Suprapubic skin (tissue), 4 donors: ENCODE measurements at regions not wholly inside any gene's neighbourhood (a gene's known extent, or its start where the extent isn't known, plus 50 kb on each side); places are given as distances from the start of the nearest gene placed in this dataset.

Experiments
- DNase-seq, 2 donors: peaks; one replicate each; pipeline ENCODE4 v3.0.0-alpha.2; 2019; ENCODE audit warnings: low spot score in 2 of 2
- H3K27ac ChIP-seq: fragments of 200-600 bp; sonication (generic); one replicate; pipeline ENCODE4 v1.5.1; 2019
- H3K27me3 ChIP-seq: fragments of 200-600 bp; sonication (generic); one replicate; pipeline ENCODE4 v1.5.1; 2019
- H3K36me3 ChIP-seq: fragments of 200-600 bp; sonication (generic); one replicate; pipeline ENCODE4 v1.5.1; 2019
- H3K4me1 ChIP-seq: fragments of 200-600 bp; sonication (generic); one replicate; pipeline ENCODE4 v1.5.1; 2019
- H3K4me3 ChIP-seq: fragments of 200-600 bp; sonication (generic); one replicate; pipeline ENCODE4 v1.5.1; 2019; ENCODE audit warnings: mild to moderate bottlenecking
- H3K9me3 ChIP-seq: fragments of 200-600 bp; sonication (generic); one replicate; pipeline ENCODE4 v1.5.1; 2019
- EP300 ChIP-seq: sonication (generic); formaldehyde crosslinking; IDR thresholded peaks from one replicate; pipeline ENCODE4 v1.6.1; 2017; ENCODE audit warnings: antibody characterized with exemption
- POLR2A ChIP-seq, 2 donors: fragments of 450-650 bp; IDR thresholded peaks; one replicate each; pipeline ENCODE4 v1.6.1; 2017; ENCODE audit warnings: antibody characterized with exemption in 2 of 2, mild to moderate bottlenecking in 2 of 2, moderate library complexity in 2 of 2
- POLR2AphosphoS5 ChIP-seq, 3 donors: sonication (generic); formaldehyde crosslinking; IDR thresholded peaks; one replicate each; pipeline ENCODE4 v1.6.1; 2017; ENCODE audit warnings: antibody characterized with exemption in 3 of 3
- WGBS: methylation state at CpG from one replicate; pipeline ENCODE4 v1.1.5; 2018; 5-methylcytosine and 5-hydroxymethylcytosine counted together
- TF ChIP-seq, protein P1 (sequence below), 2 donors: fragments of 200-600 bp in 1 of 2; fragments of 450-650 bp in 1 of 2; sonication (generic) in 1 of 2; IDR thresholded peaks; one replicate each; pipeline ENCODE4 v1.5.1; 2016 to 2019; ENCODE audit warnings: antibody characterized with exemption in 2 of 2, mild to moderate bottlenecking in 1 of 2, moderate library complexity in 1 of 2

DNA sequence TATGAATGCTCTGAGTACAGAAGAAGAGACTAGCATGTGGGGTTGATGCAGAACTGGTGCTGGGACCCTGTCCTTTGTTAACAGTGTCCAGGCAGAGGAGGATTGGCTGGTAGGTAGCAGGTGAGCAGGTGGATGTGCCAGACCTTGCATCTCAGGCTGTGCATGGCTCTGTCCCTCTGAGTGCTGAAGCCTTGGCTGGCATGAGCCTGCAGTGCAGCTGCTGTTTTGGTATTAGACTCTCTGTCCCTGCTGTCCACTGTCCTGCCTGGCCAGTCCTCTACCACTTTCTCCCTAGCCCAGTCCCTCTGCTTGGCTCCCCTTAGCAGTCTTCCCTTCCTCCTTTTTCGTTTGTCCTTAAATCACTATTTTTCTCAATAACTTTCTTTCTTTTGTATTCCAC is 213.6 kb upstream of the ZBED5 start:
- H3K27me3 ChIP-seq: no peaks in the 10 kb centered on the region
- WGBS: 52% methylated on average over 1 of the region's 1 CpG
- H3K4me3 ChIP-seq: no peak overlapping the region
- no peak for DNase-seq
- H3K36me3 ChIP-seq: no peaks in the 10 kb centered on the region
- H3K4me1 ChIP-seq: peaks cover 5% of the 10 kb centered on the region
- no peak overlapping the region for H3K27ac ChIP-seq
- no peaks in the 10 kb centered on the region for H3K9me3 ChIP-seq
- TF ChIP-seq EP300 (no peak), POLR2AphosphoS5 (IDR thresholded peaks at IDR 0.05) (no peak), POLR2A (IDR thresholded peaks at IDR 0.05) (no peak)
- TF ChIP-seq, protein P1, sequence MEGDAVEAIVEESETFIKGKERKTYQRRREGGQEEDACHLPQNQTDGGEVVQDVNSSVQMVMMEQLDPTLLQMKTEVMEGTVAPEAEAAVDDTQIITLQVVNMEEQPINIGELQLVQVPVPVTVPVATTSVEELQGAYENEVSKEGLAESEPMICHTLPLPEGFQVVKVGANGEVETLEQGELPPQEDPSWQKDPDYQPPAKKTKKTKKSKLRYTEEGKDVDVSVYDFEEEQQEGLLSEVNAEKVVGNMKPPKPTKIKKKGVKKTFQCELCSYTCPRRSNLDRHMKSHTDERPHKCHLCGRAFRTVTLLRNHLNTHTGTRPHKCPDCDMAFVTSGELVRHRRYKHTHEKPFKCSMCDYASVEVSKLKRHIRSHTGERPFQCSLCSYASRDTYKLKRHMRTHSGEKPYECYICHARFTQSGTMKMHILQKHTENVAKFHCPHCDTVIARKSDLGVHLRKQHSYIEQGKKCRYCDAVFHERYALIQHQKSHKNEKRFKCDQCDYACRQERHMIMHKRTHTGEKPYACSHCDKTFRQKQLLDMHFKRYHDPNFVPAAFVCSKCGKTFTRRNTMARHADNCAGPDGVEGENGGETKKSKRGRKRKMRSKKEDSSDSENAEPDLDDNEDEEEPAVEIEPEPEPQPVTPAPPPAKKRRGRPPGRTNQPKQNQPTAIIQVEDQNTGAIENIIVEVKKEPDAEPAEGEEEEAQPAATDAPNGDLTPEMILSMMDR (IDR thresholded peaks at IDR 0.05): no peak

DNA sequence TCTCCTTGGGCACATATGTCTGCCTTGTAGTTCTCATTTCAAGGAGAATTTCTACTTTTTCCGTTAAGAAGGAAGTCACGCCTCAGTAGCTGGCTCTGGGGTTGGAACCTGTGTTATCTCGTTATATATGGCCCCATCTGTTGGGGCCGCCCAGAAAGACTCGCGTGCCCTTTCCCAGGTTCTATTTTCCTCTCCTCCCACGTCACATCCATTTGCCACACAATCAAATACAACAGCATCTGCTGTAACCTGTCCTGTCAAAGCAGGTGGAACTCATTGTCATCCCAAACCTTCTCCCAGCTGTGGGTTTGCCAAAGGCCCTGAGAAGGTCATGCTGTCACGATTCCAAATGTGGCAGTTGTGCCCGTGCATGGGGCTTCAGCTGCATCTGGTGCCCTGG is 213.1 kb upstream of the ZBED5 start:
- whole genome bisulfite sequencing: 77% methylated on average over 9 of the region's 9 CpGs
- Histone ChIP-seq H3K27ac (no peak overlapping the region), H3K4me3 (no peak overlapping the region), H3K36me3 (no peaks in the 10 kb centered on the region), H3K4me1 (peaks cover 5% of the 10 kb centered on the region), H3K9me3 (no peaks in the 10 kb centered on the region), H3K27me3 (no peaks in the 10 kb centered on the region)
- TF ChIP-seq, protein P1 (IDR thresholded peaks at IDR 0.05): no peak
- no peak for DNase-seq

DNA sequence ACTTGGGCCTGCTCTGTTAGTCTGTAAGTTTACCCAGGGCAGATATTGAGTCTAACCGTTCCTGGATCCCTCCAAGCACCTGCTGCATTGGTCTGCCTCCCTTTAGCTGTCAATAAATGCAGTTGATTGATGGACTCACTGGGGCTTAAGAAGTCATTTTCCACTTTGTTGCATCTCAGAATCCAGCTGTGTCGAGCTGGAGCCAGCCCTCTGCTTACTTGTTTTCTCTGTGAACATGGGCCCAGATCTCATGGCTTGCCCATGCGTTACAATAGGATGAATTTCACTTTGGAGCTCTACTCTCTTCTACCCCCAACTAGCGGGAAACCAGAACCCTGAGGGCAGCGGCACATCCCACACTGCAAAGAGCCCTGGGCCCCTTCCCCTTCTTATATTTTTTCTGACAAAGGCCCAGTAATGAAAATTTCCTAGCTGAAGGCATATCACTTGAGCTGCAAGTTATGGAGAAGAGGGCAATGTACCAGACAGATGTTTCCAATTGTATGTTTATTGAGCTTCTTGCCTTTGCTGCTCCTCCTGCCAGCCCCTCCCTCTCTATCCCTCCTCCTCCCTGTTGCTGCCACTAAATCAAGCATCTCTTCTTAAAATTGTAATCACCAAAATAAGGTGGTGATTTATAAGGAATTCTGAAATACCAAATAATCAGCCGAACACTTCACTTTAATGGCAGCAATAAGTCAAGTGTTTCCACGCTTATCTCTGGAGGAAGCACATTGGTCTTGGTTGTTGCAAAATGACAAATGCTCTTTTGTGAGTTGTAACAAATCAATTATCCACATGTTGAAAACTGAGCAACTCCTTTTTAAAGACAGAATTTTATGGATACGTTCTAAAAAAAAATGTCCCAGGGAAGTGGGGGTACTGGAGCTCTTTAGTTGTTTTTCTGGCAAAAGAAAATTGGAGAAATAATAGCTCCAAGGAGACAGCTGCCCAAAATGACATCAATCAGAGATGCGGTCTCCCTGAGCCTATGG is 212.3 kb upstream of the ZBED5 start:
- TF ChIP-seq POLR2A (IDR thresholded peaks at IDR 0.05): no peak
- no peak for TF ChIP-seq EP300
- TF ChIP-seq, protein P1 (IDR thresholded peaks at IDR 0.05): no peak
- no peak for TF ChIP-seq POLR2AphosphoS5 (IDR thresholded peaks at IDR 0.05)
- no peak overlapping the region for H3K27ac ChIP-seq
- 65% methylated on average over 9 of the region's 9 CpGs for WGBS
- no peak for DNase-seq
- no peaks in the 10 kb centered on the region for H3K9me3 ChIP-seq
- H3K27me3 ChIP-seq: no peaks in the 10 kb centered on the region
- no peak overlapping the region for H3K4me3 ChIP-seq
- H3K36me3 ChIP-seq: no peaks in the 10 kb centered on the region
- peaks cover 5% of the 10 kb centered on the region for H3K4me1 ChIP-seq

DNA sequence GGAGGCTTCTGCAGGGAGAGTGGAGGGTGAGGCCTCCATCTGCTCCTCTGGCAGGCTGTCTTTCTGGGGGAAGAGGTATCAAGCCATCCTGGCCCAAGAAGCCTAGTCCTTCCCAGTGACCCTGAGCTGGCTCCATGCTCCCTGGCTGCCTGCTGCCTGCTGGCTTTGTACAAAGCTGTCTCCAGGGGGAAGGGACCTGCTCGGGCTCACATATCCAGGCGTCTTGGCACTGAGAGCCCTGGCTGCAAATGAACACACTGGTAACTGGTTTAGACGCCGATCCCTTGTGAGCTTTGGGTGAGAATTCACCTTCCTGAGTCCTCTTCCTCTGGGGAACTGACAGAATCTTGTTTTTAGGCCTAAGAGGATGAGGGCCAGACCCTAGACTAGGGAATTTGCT is 210.3 kb upstream of the ZBED5 start:
- Histone ChIP-seq H3K4me1 (peaks cover 5% of the 10 kb centered on the region), H3K4me3 (no peak overlapping the region), H3K27me3 (no peaks in the 10 kb centered on the region), H3K36me3 (no peaks in the 10 kb centered on the region), H3K27ac (no peak overlapping the region), H3K9me3 (no peaks in the 10 kb centered on the region)
- no peak for DNase-seq
- WGBS: no CpG with 5 or more reads among the region's 4 CpGs
- TF ChIP-seq, protein P1 (IDR thresholded peaks at IDR 0.05): no peak
- TF ChIP-seq POLR2A (IDR thresholded peaks at IDR 0.05): no peak

DNA sequence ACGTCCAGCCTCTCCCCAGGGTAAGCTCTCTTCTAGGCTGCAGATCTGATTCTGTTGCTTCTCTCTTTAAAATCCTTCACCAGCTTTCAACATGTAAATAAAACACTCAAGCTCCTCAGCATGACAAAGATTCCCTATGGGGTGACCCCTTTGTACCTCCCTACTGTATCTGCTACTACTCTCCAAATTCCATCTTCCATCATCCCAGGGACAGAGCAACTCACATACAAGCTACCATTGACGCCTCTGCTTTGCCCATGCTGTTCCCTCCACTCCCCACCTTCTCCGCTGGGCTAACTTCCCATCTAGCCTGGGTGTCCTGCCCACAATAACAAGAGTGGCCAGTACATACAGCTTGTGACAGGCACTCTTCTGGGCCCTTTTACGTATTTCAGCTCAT is 207.5 kb upstream of the ZBED5 start:
- no peak for DNase-seq
- no peak for TF ChIP-seq POLR2AphosphoS5 (IDR thresholded peaks at IDR 0.05)
- TF ChIP-seq EP300: no peak
- TF ChIP-seq, protein P1 (IDR thresholded peaks at IDR 0.05): no peak
- TF ChIP-seq POLR2A (IDR thresholded peaks at IDR 0.05): no peak
- Histone ChIP-seq H3K4me3 (no peak overlapping the region), H3K27me3 (no peaks in the 10 kb centered on the region), H3K9me3 (no peaks in the 10 kb centered on the region), H3K36me3 (no peaks in the 10 kb centered on the region), H3K4me1 (peaks cover 2% of the 10 kb centered on the region), H3K27ac (no peak overlapping the region)
- WGBS: 91% methylated on average over 4 of the region's 4 CpGs
